ENCODE measurements at regions not wholly inside any gene's neighbourhood (a gene's known extent, or its start where the extent isn't known, plus 50 kb on each side); places are given as distances from the start of the nearest gene placed in this dataset.
A peak's percentile ranks its signal among the peaks of the same experiment; 100 is the strongest.
"Not testable (repeated sequence)": the region's sequence is repeated elsewhere in the genome, so short reads cannot be mapped to it uniquely, and the experiment has no call there.

DNA sequence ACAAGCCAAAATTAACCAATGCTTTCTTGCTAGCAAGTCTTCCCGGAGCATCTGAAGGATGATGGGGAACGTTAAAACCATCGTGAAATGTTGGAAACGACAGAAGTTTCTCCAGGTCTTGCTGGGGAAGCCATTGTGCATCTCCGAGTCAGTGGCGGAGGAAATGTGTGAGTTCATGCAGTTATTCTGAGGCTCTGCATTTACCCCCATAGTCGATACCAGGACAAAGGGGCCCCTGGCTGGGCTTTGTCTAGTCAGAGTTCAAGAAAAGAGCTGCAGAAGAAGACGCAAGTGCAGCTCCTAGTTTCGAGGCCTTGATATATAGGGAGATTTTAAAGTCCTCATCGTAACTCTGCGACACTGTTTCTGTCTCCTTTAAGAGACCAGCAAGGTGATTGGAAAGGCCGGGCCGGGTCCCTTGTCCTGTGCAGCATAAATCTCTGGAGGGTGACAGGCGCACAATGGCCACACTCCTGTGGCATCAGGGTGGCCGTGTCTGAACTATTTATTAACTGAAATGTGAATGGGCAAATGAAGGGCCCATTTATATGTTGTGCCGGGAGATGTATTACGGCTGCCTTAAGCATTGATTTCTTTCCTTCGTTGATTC, 172.0 kb downstream of the TEX29 start:
- Histone ChIP-seq H3K9me3 (no peaks in the 10 kb centered on the region), H3K4me3 (no peak overlapping the region), H3K27ac (no peak overlapping the region), H3K27me3 (no peaks in the 10 kb centered on the region), H3K4me1 (no peaks in the 10 kb centered on the region), H3K36me3 (no peaks in the 10 kb centered on the region)
- TF ChIP-seq POLR2A (IDR thresholded peaks at IDR 0.05) = no peak
- TF ChIP-seq, protein P1, sequence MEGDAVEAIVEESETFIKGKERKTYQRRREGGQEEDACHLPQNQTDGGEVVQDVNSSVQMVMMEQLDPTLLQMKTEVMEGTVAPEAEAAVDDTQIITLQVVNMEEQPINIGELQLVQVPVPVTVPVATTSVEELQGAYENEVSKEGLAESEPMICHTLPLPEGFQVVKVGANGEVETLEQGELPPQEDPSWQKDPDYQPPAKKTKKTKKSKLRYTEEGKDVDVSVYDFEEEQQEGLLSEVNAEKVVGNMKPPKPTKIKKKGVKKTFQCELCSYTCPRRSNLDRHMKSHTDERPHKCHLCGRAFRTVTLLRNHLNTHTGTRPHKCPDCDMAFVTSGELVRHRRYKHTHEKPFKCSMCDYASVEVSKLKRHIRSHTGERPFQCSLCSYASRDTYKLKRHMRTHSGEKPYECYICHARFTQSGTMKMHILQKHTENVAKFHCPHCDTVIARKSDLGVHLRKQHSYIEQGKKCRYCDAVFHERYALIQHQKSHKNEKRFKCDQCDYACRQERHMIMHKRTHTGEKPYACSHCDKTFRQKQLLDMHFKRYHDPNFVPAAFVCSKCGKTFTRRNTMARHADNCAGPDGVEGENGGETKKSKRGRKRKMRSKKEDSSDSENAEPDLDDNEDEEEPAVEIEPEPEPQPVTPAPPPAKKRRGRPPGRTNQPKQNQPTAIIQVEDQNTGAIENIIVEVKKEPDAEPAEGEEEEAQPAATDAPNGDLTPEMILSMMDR (IDR thresholded peaks at IDR 0.05) = no peak
- 63% methylated on average over 16 of the region's 18 CpGs for WGBS (ENCODE audit: insufficient coverage, low coverage, low lambda C conversion rate, missing lambda C conversion rate)
- ATAC-seq = no peak
- peak in 1 of 3 donors; percentile 14 for DNase-seq
- intact Hi-C loops (cut with DNase I) = no loop called here

DNA sequence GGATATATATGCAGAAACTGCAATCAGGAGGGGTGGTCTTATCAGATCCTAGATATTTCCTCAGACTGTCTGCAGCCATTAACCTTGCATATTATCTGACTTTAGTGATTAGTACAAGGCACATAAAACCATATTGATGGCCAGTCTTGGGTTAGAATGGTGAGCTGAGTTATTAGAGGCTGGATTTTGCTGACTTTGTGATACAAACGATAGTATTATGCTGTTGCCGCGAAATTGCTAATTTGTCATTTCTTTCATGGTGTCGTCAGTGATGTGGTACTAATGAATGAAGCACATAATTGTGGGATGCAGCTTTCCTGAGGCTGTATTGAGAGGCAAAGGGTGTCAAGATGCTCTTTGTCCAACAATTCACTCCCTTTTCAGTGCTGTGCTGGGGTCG, 172.5 kb downstream of the TEX29 start:
- Histone ChIP-seq H3K27ac (no peak overlapping the region), H3K4me1 (no peaks in the 10 kb centered on the region), H3K9me3 (no peaks in the 10 kb centered on the region), H3K36me3 (no peaks in the 10 kb centered on the region), H3K27me3 (no peaks in the 10 kb centered on the region), H3K4me3 (no peak overlapping the region)
- intact Hi-C loops (cut with DNase I) = no loop called here
- TF ChIP-seq, protein P1 (IDR thresholded peaks at IDR 0.05) = no peak
- TF ChIP-seq POLR2A (IDR thresholded peaks at IDR 0.05) = no peak
- 74% methylated on average over 5 of the region's 5 CpGs for WGBS (ENCODE audit: insufficient coverage, low coverage, low lambda C conversion rate, missing lambda C conversion rate)
- DNase-seq = no peak
- ATAC-seq = no peak

GRCh38 chr13:111493468-111493867, 173.0 kb downstream of the TEX29 start:
- Histone ChIP-seq H3K4me1 (no peaks in the 10 kb centered on the region), H3K27me3 (no peaks in the 10 kb centered on the region), H3K9me3 (no peaks in the 10 kb centered on the region), H3K27ac (no peak overlapping the region), H3K36me3 (no peaks in the 10 kb centered on the region), H3K4me3 (no peak overlapping the region)
- intact Hi-C loops (cut with DNase I) = no loop called here
- TF ChIP-seq POLR2A (IDR thresholded peaks at IDR 0.05) = no peak
- TF ChIP-seq, protein P1 (IDR thresholded peaks at IDR 0.05) = no peak
- ATAC-seq (no peak), DNase-seq (no peak)
- 79% methylated on average over 6 of the region's 6 CpGs for WGBS (ENCODE audit: insufficient coverage, low coverage, low lambda C conversion rate, missing lambda C conversion rate)

DNA sequence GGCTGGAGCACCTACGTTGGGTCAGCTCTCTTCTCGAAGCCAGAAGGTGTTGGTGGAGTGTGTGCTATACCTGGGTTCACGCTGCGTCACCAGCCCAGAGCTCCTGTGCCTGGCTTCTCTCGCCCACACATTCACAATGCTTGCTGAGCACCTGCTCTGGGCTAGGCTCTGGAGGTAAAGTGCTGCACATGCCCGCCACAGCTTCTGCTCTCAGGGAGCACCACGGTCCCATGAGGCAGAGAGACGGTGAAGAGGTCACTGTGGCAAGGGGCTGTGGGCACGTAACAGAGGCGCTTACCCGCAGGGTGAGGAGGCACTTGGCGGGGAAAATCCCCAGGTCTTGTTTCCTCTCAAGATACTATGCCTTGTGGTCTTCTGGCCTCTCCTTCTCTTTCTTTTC, 174.2 kb downstream of the TEX29 start:
- no peaks in the 10 kb centered on the region for H3K36me3 ChIP-seq
- 50% methylated on average over 2 of the region's 12 CpGs for WGBS (ENCODE audit: insufficient coverage, low coverage, low lambda C conversion rate, missing lambda C conversion rate)
- intact Hi-C loops (cut with DNase I) = no loop called here
- H3K4me1 ChIP-seq = no peaks in the 10 kb centered on the region
- H3K9me3 ChIP-seq = no peaks in the 10 kb centered on the region
- H3K27me3 ChIP-seq = no peaks in the 10 kb centered on the region
- no peak overlapping the region for H3K27ac ChIP-seq
- no peak for TF ChIP-seq POLR2A (IDR thresholded peaks at IDR 0.05)
- TF ChIP-seq, protein P1 (IDR thresholded peaks at IDR 0.05) = no peak
- ATAC-seq = no peak
- H3K4me3 ChIP-seq = no peak overlapping the region
- peak in 1 of 3 donors; percentile 14 for DNase-seq

DNA sequence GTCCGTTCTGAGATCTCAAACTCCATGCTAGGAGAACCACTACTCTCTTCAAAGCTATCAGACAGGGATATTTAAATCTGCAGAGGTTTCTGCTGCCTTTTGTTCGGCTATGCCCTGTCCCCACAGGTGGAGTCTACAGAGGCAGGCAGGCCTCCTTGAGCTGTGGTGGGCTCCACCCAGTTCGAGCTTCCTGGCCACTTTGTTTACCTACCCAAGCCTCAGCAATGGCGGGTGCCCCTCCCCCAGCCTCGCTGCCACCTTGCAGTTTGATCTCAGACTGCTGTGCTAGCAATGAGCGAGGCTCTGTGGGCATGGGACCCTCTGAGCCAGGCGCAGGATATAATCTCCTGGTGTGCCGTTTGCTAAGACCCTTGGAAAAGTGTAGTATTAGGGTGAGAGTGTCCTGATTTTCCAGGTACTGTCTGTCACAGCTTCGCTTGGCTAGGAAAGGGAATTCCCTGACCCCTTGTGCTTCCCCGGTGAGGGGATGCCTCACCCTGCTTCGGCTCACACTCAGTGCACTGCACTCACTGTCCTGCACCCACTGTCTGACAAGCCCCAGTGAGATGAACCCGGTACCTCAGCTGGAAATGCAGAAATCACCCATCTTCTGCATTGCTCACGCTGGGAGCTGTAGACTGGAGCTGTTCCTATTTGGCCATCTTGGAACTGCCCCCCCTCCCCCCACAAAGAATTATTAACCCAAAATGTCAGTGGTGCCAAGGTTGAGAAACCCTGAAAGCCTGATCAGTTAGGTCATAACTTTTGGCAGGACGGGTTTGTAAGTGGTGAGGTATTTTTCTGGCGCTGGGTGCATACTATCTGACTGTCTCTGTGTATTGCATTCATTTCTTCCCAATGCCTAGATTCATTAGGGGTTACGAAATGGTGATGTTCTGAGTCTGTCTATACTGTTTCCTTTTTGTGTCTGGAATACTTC, 181.4 kb downstream of the TEX29 start:
- H3K27me3 ChIP-seq; H3K4me3 ChIP-seq; H3K36me3 ChIP-seq; H3K27ac ChIP-seq; H3K9me3 ChIP-seq; H3K4me1 ChIP-seq; intact Hi-C loops (cut with DNase I): not testable (repeated sequence)
- DNase-seq = peak in 1 of 3 donors; percentile 52
- 28% methylated on average over 9 of the region's 16 CpGs for WGBS (ENCODE audit: insufficient coverage, low coverage, low lambda C conversion rate, missing lambda C conversion rate)
- ATAC-seq = peak; percentile 54 to 99 (median 88)
